ENCODE measurements at regions not wholly inside any gene's neighbourhood (a gene's known extent, or its start where the extent isn't known, plus 50 kb on each side); places are given as distances from the start of the nearest gene placed in this dataset.

GRCh38 chr7:81185072-81185471, 266.2 kb upstream of the SEMA3C start:
- H3K4me1 ChIP-seq (ENCODE audit: insufficient read depth, low read length) = peaks cover 11% of the 10 kb centered on the region; the same call in 1 of the 2 replicates
- no peaks in the 10 kb centered on the region for H3K79me2 ChIP-seq (ENCODE audit: insufficient read depth, low read length)
- no peak overlapping the region for H3K9ac ChIP-seq (ENCODE audit: insufficient read depth, low read depth, low read length)
- ChIA-PET CTCF (ENCODE audit: low intra/inter-chr PET ratio, low total read pairs) (no interaction called here), POLR2A (no interaction called here)
- H4K20me1 ChIP-seq (ENCODE audit: insufficient read depth, low read length) = no peaks in the 10 kb centered on the region
- no peaks in the 10 kb centered on the region; the same call in 1 of the 2 replicates for H3K9me3 ChIP-seq (ENCODE audit: low read length)
- no peak overlapping the region for H3K4me2 ChIP-seq (ENCODE audit: low read depth, low read length)
- peaks cover 0 to 3% of the 10 kb centered on the region in 2 experiments; a peak in 1 of 5 replicates for H3K27me3 ChIP-seq (ENCODE audit: control insufficient read depth in 1 of 2, insufficient read depth in 2 of 2, low read length in 2 of 2)
- ATAC-seq = no peak
- intact Hi-C loops (cut with micrococcal nuclease; ENCODE audit: unreplicated experiment) (no loop called here), in situ Hi-C loops (cut with HindIII; ENCODE audit: extremely low pct_ligation_motif_present, low pct_unique_long_range_greater_than_20kb) (no loop called here)
- no peak overlapping the region for H3K4me3 ChIP-seq (replicated peaks in 1 of 3; ENCODE audit: insufficient read depth in 1 of 3, low read depth in 2 of 3, low read length in 3 of 3)
- no peaks in the 10 kb centered on the region for H3K36me3 ChIP-seq (replicated peaks in 1 of 2; ENCODE audit: control insufficient read depth in 1 of 2, insufficient read depth in 2 of 2, low read length in 2 of 2)
- H2AFZ ChIP-seq (ENCODE audit: low read length) = no peak overlapping the region
- FAIRE-seq = no peak
- DNase-seq (ENCODE audit: low spot score) = no peak
- BruUV-seq (replicated peaks) = no TSS peak
- H3K27ac ChIP-seq (ENCODE audit: extremely low read length, insufficient read depth, low read length) = no peak overlapping the region
- TF ChIP-seq CBX2 (IDR thresholded peaks at IDR 0.05; ENCODE audit: low read depth, low read length) (no peak), CBX2 (CRISPR knock-in tag; IDR thresholded peaks at IDR 0.05; ENCODE audit: low read depth) (no peak), HINFP (CRISPR knock-in tag; IDR thresholded peaks at IDR 0.05; ENCODE audit: low read depth) (no peak), ZBTB34 (CRISPR knock-in tag; IDR thresholded peaks at IDR 0.05) (no peak), ZNF574 (CRISPR knock-in tag; IDR thresholded peaks at IDR 0.05) (no peak), ZBTB1 (CRISPR knock-in tag; IDR thresholded peaks at IDR 0.05; ENCODE audit: borderline replicate concordance) (no peak), PRPF4 (IDR thresholded peaks at IDR 0.05; ENCODE audit: low read depth, low read length, poor library complexity, severe bottlenecking) (no peak), ZNF644 (CRISPR knock-in tag; IDR thresholded peaks at IDR 0.05; ENCODE audit: low read depth) (no peak), TBL1XR1 (IDR thresholded peaks at IDR 0.05; ENCODE audit: borderline replicate concordance, low read length, partially characterized antibody) (no peak), ZNF142 (CRISPR knock-in tag; IDR thresholded peaks at IDR 0.05) (no peak), SRY (CRISPR knock-in tag; IDR thresholded peaks at IDR 0.05) (no peak), MLX (CRISPR knock-in tag; IDR thresholded peaks at IDR 0.05) (no peak), ETV5 (CRISPR knock-in tag; IDR thresholded peaks at IDR 0.05; ENCODE audit: borderline replicate concordance) (no peak)

All from HepG2 (cell line).